DND-41 (cell line): ENCODE measurements at regions not wholly inside any gene's neighbourhood (a gene's known extent, or its start where the extent isn't known, plus 50 kb on each side); places are given as distances from the start of the nearest gene placed in this dataset.

Source experiments
- CTCF ChIP-seq: IDR thresholded peaks from 2 replicates; pipeline ENCODE4 v1.5.1; 2012; ENCODE audit warnings: borderline replicate concordance, low read length, moderate library complexity, mild to moderate bottlenecking; ENCODE audit not compliant: poor library complexity, severe bottlenecking; ENCODE audit errors: extremely low read depth
- EZH2 ChIP-seq: IDR thresholded peaks from 3 replicates; pipeline ENCODE4 v1.6.1; 2012; ENCODE audit warnings: borderline replicate concordance, low read depth, mild to moderate bottlenecking, moderate library complexity, low read length, inconsistent platforms; ENCODE audit not compliant: severe bottlenecking

GRCh38 chr5:92678640-92679039, 902.4 kb downstream of the NR2F1-AS1 start:
- no peak for TF ChIP-seq CTCF
- TF ChIP-seq EZH2, result no peak
